ENCODE measurements at regions not wholly inside any gene's neighbourhood (a gene's known extent, or its start where the extent isn't known, plus 50 kb on each side); places are given as distances from the start of the nearest gene placed in this dataset.

DNA sequence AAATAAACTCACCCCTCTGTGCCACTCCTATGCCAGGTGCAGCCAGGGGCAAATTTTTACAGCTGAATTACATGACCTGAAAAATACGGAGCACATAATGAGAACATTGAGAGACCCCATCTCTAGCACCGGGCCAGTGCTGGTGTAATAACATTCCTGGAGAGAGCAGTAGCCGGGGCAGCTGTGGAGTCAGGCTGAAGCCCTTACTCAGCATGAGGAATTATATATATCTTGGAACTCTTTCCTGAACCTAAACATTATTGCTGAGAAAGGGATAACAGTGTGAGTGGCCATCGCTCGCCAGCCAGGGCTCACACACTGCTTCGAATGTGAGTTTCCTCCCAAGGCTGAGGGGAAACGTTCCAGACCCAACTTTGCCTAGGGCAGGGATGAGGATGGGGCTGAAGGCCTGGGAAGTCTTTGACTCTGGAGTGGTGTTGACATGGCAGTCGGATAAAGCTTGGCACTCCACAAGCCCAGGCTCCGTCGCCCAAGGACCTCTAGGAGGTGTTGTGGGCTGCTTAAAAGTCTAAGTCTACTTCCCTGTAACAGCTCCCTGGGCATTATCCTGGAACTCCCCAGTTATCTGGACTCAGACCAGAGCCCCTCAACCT, 269.8 kb downstream of the CDC5L start:
- TF ChIP-seq, protein P1, sequence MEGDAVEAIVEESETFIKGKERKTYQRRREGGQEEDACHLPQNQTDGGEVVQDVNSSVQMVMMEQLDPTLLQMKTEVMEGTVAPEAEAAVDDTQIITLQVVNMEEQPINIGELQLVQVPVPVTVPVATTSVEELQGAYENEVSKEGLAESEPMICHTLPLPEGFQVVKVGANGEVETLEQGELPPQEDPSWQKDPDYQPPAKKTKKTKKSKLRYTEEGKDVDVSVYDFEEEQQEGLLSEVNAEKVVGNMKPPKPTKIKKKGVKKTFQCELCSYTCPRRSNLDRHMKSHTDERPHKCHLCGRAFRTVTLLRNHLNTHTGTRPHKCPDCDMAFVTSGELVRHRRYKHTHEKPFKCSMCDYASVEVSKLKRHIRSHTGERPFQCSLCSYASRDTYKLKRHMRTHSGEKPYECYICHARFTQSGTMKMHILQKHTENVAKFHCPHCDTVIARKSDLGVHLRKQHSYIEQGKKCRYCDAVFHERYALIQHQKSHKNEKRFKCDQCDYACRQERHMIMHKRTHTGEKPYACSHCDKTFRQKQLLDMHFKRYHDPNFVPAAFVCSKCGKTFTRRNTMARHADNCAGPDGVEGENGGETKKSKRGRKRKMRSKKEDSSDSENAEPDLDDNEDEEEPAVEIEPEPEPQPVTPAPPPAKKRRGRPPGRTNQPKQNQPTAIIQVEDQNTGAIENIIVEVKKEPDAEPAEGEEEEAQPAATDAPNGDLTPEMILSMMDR (IDR thresholded peaks at IDR 0.05), result no peak
- ATAC-seq (ENCODE audit: insufficient number of reproducible peaks, low FRiP score, low read depth) (no peak), DNase-seq (ENCODE audit: low spot score) (no peak)
- Histone ChIP-seq H3K9me3 (no peaks in the 10 kb centered on the region), H3K4me3 (no peak overlapping the region), H3K27me3 (replicated peaks; ENCODE audit: insufficient read depth) (no peaks in the 10 kb centered on the region), H3K4me1 (ENCODE audit: control insufficient read depth in 1 of 2, low read depth in 2 of 2) (peaks cover 0 to 16% of the 10 kb centered on the region in 2 donors), H3K27ac (no peak overlapping the region), H3K36me3 (no peaks in the 10 kb centered on the region)

DNA sequence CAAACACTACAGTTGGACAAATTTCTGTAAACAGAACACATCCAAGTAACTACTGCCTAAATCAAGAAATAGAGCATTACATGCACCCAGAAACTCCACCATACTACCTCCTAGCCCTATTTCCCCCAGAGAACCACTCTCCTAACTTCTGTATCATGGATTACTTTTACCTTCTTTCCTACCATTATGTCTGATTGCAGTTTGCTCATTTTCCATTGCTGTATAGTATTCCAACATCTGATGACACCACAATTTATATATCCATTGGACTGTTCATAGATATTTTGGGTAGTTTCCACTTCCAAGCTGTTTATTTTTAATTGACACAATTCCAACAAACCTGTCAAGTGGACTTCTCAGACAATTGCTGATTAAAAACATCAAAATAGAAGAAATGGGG, 271.1 kb downstream of the CDC5L start:
- Histone ChIP-seq H3K27ac (no peak overlapping the region), H3K9me3 (no peaks in the 10 kb centered on the region), H3K4me3 (no peak overlapping the region), H3K36me3 (no peaks in the 10 kb centered on the region), H3K4me1 (ENCODE audit: control insufficient read depth in 1 of 2, low read depth in 2 of 2) (peaks cover 0 to 14% of the 10 kb centered on the region in 2 donors), H3K27me3 (replicated peaks; ENCODE audit: insufficient read depth) (no peaks in the 10 kb centered on the region)
- DNase-seq (ENCODE audit: low spot score) (no peak), ATAC-seq (ENCODE audit: insufficient number of reproducible peaks, low FRiP score, low read depth) (no peak)
- TF ChIP-seq, protein P1 (IDR thresholded peaks at IDR 0.05), result no peak

DNA sequence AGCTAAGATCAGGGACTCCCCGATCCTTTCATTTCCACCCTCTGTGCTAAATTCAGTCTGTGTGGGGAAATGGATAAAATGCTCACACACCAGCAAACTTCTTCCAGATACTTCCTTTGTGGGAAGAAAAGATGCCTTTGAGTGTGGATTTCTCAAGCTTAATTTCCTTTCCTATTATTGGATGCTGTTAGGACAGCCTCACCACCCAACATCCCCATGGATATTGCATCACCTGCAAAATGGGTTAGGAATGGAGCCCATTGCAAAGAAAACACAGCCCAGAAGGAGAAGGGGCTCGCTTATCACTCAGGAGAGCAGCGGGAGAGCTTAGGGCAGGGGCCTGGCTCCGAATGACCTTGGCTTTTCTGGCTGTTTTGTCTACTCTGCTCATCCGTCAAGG, 272.2 kb downstream of the CDC5L start:
- DNase-seq (ENCODE audit: low spot score), result no peak
- ATAC-seq (ENCODE audit: insufficient number of reproducible peaks, low FRiP score, low read depth), result no peak
- H3K9me3 ChIP-seq, result no peaks in the 10 kb centered on the region

DNA sequence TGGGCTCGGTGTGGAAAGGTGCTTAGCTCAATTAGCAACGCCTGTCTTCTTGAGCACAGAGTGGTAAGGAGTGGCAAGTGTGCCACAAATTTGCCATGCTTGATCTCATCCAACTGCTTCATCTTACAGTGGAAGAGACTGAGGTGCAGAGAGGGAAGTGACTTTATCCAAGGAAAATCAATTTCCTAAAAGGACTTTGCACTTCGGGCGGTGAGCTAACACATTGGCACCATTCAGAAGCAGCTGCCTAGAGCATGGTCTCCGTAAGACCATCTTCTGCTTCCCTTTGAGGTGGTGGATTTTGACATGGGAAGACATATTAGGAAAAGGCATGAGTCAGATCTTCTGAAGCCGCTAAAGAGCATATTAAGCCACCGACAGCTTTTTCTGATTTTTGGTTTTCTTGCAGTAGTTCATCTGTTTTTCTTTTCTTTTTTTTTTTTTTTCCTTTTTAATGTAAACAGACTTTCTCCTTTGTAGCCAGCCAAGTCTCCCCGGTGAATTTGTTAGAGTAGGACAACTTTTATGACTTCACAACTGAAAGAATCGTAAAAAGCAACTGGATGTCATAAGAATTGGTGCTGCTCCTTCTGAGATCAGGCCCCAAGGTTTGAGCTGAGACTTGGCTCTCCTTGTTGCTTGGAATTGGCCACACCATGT, 273.2 kb downstream of the CDC5L start:
- Histone ChIP-seq H3K27ac (no peak overlapping the region), H3K27me3 (replicated peaks; ENCODE audit: insufficient read depth) (no peaks in the 10 kb centered on the region), H3K4me1 (ENCODE audit: control insufficient read depth in 1 of 2, low read depth in 2 of 2) (peaks cover 0 to 1% of the 10 kb centered on the region in 2 donors), H3K36me3 (no peaks in the 10 kb centered on the region), H3K4me3 (no peak overlapping the region), H3K9me3 (no peaks in the 10 kb centered on the region)
- no peak for ATAC-seq (ENCODE audit: insufficient number of reproducible peaks, low FRiP score, low read depth)
- TF ChIP-seq, protein P1 (IDR thresholded peaks at IDR 0.05), result no peak
- DNase-seq (ENCODE audit: low spot score), result no peak

More for the DNA sequence above, 272.2 kb downstream of the CDC5L start:
- no peaks in the 10 kb centered on the region for H3K36me3 ChIP-seq
- H3K27me3 ChIP-seq (replicated peaks; ENCODE audit: insufficient read depth), result no peaks in the 10 kb centered on the region
- H3K4me3 ChIP-seq, result no peak overlapping the region
- no peak overlapping the region for H3K27ac ChIP-seq
- TF ChIP-seq, protein P1 (IDR thresholded peaks at IDR 0.05), result no peak
- H3K4me1 ChIP-seq (ENCODE audit: control insufficient read depth in 1 of 2, low read depth in 2 of 2), result peaks cover 0 to 6% of the 10 kb centered on the region in 2 donors

DNA sequence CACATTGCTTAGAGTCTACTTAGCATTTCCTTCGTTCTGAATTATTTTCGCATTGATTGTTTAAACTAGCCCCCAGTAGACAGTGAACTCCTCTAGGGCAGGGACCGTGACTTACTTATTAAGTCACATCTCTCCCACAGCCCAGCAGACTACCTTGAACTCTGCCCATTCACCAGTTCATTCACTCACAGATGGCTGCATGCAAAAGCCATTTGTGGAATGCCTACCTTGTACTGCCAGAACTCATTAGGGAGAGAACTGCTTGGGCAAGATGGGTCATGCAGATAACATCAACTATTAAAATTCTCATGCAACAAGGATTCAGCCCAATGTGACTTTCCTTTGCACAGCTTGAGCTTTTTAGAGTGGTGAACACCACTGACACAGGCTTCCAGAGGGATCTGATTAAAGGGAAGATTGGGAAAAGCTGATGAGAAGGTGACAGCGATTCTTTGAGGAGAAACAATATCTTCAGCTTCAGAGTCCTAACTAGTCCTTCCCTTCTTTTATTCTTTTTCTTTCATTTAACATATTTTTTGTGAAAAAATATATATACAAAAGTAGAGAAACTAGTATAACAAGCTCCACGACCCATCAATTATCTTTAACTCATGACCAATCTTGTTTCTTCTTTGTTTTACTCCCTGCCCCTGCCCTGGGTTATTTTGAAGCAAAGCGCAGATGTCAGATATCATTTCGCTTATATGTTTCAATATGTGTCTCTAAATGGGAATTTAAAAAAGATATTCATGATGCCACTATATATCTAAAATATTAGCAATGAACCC, 273.9 kb downstream of the CDC5L start:
- ATAC-seq (ENCODE audit: insufficient number of reproducible peaks, low FRiP score, low read depth) (no peak), DNase-seq (ENCODE audit: low spot score) (no peak)
- TF ChIP-seq, protein P1 (IDR thresholded peaks at IDR 0.05), result no peak
- no peaks in the 10 kb centered on the region for H3K36me3 ChIP-seq
- no peaks in the 10 kb centered on the region for H3K27me3 ChIP-seq (replicated peaks; ENCODE audit: insufficient read depth)
- H3K4me3 ChIP-seq, result no peak overlapping the region
- H3K9me3 ChIP-seq, result no peaks in the 10 kb centered on the region
- H3K4me1 ChIP-seq (ENCODE audit: control insufficient read depth in 1 of 2, low read depth in 2 of 2), result no peaks in the 10 kb centered on the region
- no peak overlapping the region for H3K27ac ChIP-seq

All from thoracic aorta (tissue), 2 donors.